GM19324 (cell line): ENCODE measurements at regions not wholly inside any gene's neighbourhood (a gene's known extent, or its start where the extent isn't known, plus 50 kb on each side); places are given as distances from the start of the nearest gene placed in this dataset.
"Not testable (repeated sequence)": the region's sequence is repeated elsewhere in the genome, so short reads cannot be mapped to it uniquely, and the experiment has no call there.

Experiments used
- ATAC-seq: cut with Tn5 transposase; IDR thresholded peaks from one replicate; pipeline ENCODE4 v1.9.1; 2021; ENCODE audit warnings: mild to moderate bottlenecking, moderate library complexity; ENCODE audit not compliant: unreplicated experiment, low FRiP score

GRCh38 chr4:66956852-66957251 is 588.5 kb downstream of the CENPC start:
- no peak for ATAC-seq

- ATAC-seq: no peak
Observed at GRCh38 chr4:66956426-66956825, 588.9 kb downstream of the CENPC start.

- ATAC-seq: no peak
Observed at GRCh38 chr4:66955784-66956183, 589.5 kb downstream of the CENPC start.

GRCh38 chr4:66949419-66949818 is 595.9 kb downstream of the CENPC start:
- ATAC-seq: no peak

- ATAC-seq: no peak
Observed at GRCh38 chr4:66946761-66947160, 598.5 kb downstream of the CENPC start.

GRCh38 chr4:66943112-66943511 is 602.2 kb downstream of the CENPC start:
- ATAC-seq: no peak

- ATAC-seq: not testable (repeated sequence)
Observed at GRCh38 chr4:66931981-66932380, 613.3 kb downstream of the CENPC start.

GRCh38 chr4:66930206-66930605 is 615.1 kb downstream of the CENPC start:
- no peak for ATAC-seq

- no peak for ATAC-seq
Observed at GRCh38 chr4:66929748-66930147, 615.6 kb downstream of the CENPC start.

- ATAC-seq: not testable (repeated sequence)
Observed at GRCh38 chr4:66928881-66929280, 616.4 kb downstream of the CENPC start.

- no peak for ATAC-seq
Observed at GRCh38 chr4:66927937-66928336, 617.4 kb downstream of the CENPC start.

- ATAC-seq: no peak
Observed at GRCh38 chr4:66926687-66927086, 618.6 kb downstream of the CENPC start.

- no peak for ATAC-seq
Observed at GRCh38 chr4:66923081-66923865, 622.0 kb downstream of the CENPC start.

GRCh38 chr4:66921433-66921832 is 623.9 kb downstream of the CENPC start:
- no peak for ATAC-seq

- no peak for ATAC-seq
Observed at GRCh38 chr4:66920514-66920913, 624.8 kb downstream of the CENPC start.

GRCh38 chr4:66911880-66912279 is 633.4 kb downstream of the CENPC start:
- ATAC-seq: no peak

GRCh38 chr4:66906314-66906713 is 639.0 kb downstream of the CENPC start:
- no peak for ATAC-seq

- no peak for ATAC-seq
Observed at GRCh38 chr4:66899422-66900065, 645.8 kb downstream of the CENPC start.

- ATAC-seq: no peak
Observed at GRCh38 chr4:66893807-66894206, 651.5 kb downstream of the CENPC start.

GRCh38 chr4:66887061-66887460 is 658.2 kb downstream of the CENPC start:
- no peak for ATAC-seq

GRCh38 chr4:66885501-66886165 is 659.7 kb downstream of the CENPC start:
- ATAC-seq: no peak

GRCh38 chr4:66876946-66877345 is 668.4 kb downstream of the CENPC start:
- no peak for ATAC-seq
